ENCODE measurements at regions not wholly inside any gene's neighbourhood (a gene's known extent, or its start where the extent isn't known, plus 50 kb on each side); places are given as distances from the start of the nearest gene placed in this dataset.

DNA sequence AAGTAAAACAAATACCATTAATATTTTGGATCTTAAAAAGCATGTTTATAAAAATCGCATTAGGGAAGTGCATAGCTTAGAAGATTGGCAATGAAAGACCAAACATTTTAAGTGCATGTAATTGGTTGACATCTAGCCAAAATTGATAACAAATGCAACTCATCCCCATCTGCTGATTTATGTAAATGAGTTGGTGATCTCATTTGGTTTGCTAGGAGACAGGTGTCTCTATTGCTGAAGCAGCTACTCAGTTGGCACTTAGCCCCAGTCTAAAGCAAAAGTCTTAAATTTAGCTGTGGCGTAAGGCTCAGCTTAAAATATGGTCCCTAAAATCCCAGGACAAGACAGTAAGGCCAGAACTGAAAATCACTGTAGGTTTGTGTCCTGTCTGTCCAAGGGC is 113.5 kb upstream of the CHL1 start:
- Histone ChIP-seq H3K9ac (ENCODE audit: low read depth, low read length) (no peak overlapping the region), H4K8ac (ENCODE audit: low read depth in 2 of 2, low read length in 2 of 2) (no peak overlapping the region), H2BK20ac (ENCODE audit: low read depth, low read length) (no peak overlapping the region), H2AFZ (replicated peaks; ENCODE audit: low read length, poor library complexity) (no peak overlapping the region), H4K91ac (ENCODE audit: insufficient read depth, low read depth, low read length) (no peak overlapping the region), H3K79me1 (ENCODE audit: low read depth in 1 of 2, low read length in 2 of 2) (no peaks in the 10 kb centered on the region), H2AK9ac (replicated peaks; ENCODE audit: low read depth, low read length, poor library complexity) (no peak overlapping the region), H3K14ac (replicated peaks; ENCODE audit: low read depth, low read length) (no peak overlapping the region), H3K9me1 (ENCODE audit: insufficient read depth, low read length) (no peaks in the 10 kb centered on the region), H3K56ac (ENCODE audit: extremely low read depth, insufficient read depth, low read length) (no peak overlapping the region), H3K9me3 (ENCODE audit: control insufficient read depth, insufficient read depth, low read length) (peaks cover 3% of the 10 kb centered on the region; the same call in 1 of the 2 replicates), H2BK15ac (ENCODE audit: low read depth, low read length) (no peak overlapping the region), H2AK5ac (ENCODE audit: low read depth, low read length) (no peak overlapping the region), H3K4ac (ENCODE audit: low read depth, low read length) (no peak overlapping the region), H3K27ac (ENCODE audit: insufficient read depth, low read length) (no peak overlapping the region), H3K4me2 (ENCODE audit: low read depth, low read length) (no peak overlapping the region), H4K5ac (ENCODE audit: low read depth, low read length) (no peak overlapping the region), H2BK120ac (ENCODE audit: low read depth, low read length) (no peak overlapping the region), H3K4me3 (ENCODE audit: insufficient read depth, low read depth, low read length) (no peak overlapping the region), H3K4me1 (ENCODE audit: control insufficient read depth, insufficient read depth, low read length) (no peaks in the 10 kb centered on the region), H2BK5ac (ENCODE audit: low read depth, low read length, poor library complexity, severe bottlenecking) (no peak overlapping the region), H3K36me3 (ENCODE audit: control insufficient read depth, insufficient read depth, low read length) (no peaks in the 10 kb centered on the region), H3K18ac (ENCODE audit: low read depth, low read length) (no peak overlapping the region), H4K20me1 (ENCODE audit: insufficient read depth, low read length) (no peaks in the 10 kb centered on the region), H3K23ac (ENCODE audit: low read depth, low read length) (no peak overlapping the region), H3K27me3 (ENCODE audit: control insufficient read depth, insufficient read depth, low read length) (no peaks in the 10 kb centered on the region)
- BruUV-seq (replicated peaks): no TSS peak
- ChIA-PET CTCF (interaction anchor here (1.4 kb wide), 1 partner anchor 12 kb away, joined by 3 read pairs; no protein-coding TSS in a partner anchor), POLR2A (ENCODE audit: unreplicated experiment) (no interaction called here)
- intact Hi-C loops (cut with micrococcal nuclease): no loop called here
- ATAC-seq (ENCODE audit: low read depth): no peak
- in situ Hi-C loops (cut with MboI; ENCODE audit: low sequenced_read_pairs): no loop called here
- WGBS, 2 experiments (ENCODE audit: extremely low coverage in 2 of 2, insufficient read length in 1 of 2): no CpG with 5 or more reads among the region's 2 CpGs
- no peak for DNase-seq
- dilution Hi-C loops (cut with HindIII; ENCODE audit: low sequenced_read_pairs, unreplicated experiment): no loop called here
- TF ChIP-seq POLR2A (IDR thresholded peaks at IDR 0.05; ENCODE audit: low read depth, low read length) (no peak), RAD21 (IDR thresholded peaks at IDR 0.05; ENCODE audit: low read length) (no peak), MAFK (IDR thresholded peaks at IDR 0.05; ENCODE audit: low read depth, low read length) (no peak), BHLHE40 (IDR thresholded peaks at IDR 0.05; ENCODE audit: low read depth, low read length) (no peak), CHD1 (IDR thresholded peaks at IDR 0.05; ENCODE audit: low read depth, low read length) (no peak), RFX5 (IDR thresholded peaks at IDR 0.05; ENCODE audit: low read depth, low read length) (no peak)
